GM19240 (cell line): ENCODE measurements at regions not wholly inside any gene's neighbourhood (a gene's known extent, or its start where the extent isn't known, plus 50 kb on each side); places are given as distances from the start of the nearest gene placed in this dataset.
"Not testable (repeated sequence)": the region's sequence is repeated elsewhere in the genome, so short reads cannot be mapped to it uniquely, and the experiment has no call there.

Experiments
- DNase-seq: peaks from one replicate; pipeline ENCODE4 v3.0.0; 2011; ENCODE audit warnings: low spot score; ENCODE audit not compliant: insufficient read length

DNA sequence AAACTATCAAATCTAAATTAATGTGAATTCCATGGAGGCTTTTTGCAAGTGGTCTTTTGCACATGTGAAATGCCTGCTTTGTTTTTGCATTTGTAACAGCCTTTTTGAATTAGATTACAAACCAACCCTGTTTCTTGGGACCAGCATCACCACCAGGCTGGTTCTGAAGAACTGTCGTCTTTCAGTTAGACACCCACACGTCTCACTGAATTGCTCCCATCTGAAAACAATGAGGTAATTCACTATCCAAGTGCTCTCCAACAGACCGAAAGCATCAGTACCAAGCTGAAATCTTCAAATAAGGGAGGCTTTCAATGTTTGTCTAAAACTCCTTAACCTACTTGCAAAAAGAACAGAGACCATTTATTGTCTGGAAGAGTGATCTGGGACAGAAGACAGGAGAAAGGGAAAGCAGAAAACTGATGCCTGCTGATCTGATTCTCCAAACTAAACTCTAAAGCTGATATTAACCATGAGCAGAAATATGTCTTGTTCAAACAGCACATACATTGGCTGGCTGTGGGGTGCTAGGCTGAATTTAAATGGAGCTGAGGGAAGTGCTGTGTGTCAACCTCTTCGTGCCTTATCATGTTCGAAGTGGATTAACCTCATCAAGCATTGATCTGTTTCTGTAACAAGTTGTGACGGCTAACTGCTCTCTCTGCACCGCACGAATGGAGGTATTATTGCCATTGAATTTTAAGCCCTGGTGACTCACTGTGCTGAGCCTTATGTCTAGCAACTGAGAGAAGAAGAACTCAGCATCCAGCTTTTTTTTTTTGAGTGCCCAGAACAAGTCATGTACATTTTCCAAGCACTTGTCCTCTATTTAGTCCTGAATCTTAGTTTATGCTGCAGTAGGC lies 213.7 kb upstream of the P2RY1 start:
- DNase-seq: no peak

DNA sequence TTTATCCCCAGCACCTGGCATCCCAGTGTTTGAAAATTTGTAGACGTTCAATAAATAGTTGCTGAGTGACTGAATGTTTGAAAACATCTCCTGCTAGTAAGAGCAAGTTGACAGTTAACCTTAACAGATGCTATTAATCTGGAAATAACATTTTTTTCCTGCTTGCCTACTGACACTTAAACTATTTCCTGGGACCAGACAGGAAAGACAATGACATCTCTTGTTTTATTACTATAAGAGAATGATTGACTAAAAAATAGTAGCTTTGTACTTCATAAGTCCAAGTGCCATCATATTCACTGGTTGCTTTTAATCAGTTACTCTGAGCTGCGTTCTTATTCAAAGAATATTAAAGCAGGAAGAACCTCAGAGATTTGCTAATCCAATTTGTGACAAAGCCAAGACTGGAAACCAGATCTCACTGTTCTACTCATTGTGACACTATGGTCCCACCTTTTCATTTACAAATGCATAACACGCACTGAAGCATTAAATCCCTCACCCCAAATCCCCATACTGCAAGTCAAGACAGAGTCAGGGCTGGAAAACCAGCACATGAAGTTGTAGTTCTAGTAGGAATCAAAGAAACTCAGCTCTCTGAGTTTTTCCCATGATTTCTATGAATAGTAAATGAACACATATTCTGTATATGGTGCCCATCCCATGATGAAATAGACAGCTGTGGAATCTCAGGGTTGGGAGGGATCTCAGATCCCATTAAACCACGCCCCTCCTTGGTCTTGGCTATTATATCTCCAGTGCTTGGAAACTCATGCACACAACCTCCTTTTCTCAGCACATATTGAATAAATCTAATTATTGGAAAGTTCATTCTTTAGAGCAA lies 212.7 kb upstream of the P2RY1 start:
- DNase-seq: no peak

DNA sequence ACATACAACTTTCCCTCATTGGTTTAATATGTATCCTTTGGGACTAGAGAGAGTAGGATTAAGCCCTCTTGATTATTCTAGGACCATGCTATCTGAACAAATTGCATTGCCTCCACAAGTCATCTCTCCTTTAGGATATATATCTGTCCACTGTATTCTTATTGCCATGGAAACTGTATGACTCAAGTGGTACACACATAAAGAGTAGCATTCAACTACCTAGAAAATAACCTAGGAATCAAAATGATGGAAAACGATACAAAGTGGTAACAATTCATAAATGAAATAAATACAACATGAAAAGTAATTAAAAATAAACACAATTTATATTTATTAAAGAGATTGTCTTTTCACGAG lies 212.1 kb upstream of the P2RY1 start:
- no peak for DNase-seq

DNA sequence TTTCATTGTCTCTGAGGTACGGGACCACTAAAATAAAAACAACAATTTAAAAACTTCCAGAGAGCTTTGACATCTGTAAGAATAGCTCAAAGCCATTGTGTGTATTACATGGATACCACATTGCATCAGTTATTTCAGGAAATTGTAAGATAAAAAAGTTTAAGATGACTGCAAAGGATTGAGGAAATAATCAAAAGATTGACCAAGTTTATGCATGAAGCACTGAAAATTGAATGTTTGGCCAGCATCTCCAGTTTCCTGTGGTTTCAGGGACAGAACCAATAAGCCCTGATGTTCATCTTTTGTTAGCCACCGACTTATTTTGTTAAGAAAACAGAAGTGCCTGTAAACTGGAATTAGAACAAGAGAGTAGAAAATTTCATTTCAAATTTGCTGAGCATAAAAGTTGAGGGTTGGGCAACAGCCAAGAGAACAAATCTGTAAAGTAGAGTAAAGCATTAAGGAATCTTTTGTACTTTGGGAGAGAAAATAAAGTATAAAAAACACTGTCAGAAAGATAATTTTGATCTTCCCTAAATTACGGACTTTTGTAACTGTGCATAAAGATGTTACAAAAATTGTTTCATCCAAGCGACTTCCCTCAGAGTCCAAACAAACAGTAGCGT lies 211.5 kb upstream of the P2RY1 start:
- no peak for DNase-seq

DNA sequence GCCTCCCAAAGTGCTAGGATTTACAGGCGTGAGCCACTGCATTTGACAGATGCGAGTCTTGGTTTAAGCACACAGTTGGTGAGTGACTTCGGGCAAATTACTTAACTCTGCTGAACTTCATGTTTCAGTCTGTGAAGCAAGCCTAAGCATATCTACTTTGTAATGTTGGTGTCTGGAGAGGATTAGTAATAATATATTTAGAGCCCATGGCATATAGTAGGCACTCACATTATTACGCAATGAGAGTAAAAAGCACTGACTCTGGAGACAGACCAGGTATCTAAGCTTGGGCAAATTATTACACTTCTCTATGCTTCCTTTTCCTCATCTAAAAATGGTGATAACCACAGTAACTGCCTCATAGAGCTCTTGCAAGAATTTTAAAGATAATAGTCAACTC lies 208.7 kb upstream of the P2RY1 start:
- DNase-seq: no peak

DNA sequence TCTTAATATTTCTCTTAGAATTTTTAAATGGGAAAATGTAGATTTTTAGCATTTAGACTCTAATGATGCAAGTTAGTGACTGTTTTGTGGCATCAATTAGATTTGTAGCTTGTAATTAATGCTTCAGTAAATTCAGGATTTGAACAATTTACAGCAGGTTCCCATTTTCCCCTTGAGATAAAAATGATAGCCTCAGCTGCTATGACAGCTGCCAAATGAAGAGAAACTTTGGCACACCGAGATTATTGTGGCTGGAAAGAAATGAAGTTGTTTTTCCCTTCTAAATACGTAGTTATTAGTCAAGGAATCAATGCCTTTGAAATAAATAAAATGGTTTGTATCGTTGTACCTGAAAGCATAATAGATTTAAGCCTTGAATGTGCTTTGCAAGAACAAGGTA lies 206.4 kb upstream of the P2RY1 start:
- no peak for DNase-seq

GRCh38 chr3:152629363-152630122 lies 205.4 kb upstream of the P2RY1 start:
- no peak for DNase-seq

DNA sequence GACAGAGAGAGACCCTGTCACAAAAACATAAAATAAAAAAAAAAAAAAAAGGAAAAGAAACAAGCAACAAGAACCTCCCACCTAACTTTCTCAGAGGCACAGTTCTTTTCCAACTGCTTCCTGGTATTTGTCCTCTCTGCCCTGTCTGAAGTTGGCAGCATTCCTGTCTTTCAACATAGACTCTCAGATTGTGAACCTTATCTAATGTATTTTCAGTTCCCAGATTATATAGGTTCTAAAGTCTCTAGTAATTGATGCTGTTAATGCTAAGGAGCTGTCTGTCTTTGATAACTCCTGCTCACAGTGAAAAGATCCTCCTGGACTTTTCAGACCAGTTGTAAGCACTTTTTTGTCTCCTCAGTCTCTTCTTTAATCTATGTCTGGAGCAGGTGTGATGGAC lies 199.5 kb upstream of the P2RY1 start:
- no peak for DNase-seq

DNA sequence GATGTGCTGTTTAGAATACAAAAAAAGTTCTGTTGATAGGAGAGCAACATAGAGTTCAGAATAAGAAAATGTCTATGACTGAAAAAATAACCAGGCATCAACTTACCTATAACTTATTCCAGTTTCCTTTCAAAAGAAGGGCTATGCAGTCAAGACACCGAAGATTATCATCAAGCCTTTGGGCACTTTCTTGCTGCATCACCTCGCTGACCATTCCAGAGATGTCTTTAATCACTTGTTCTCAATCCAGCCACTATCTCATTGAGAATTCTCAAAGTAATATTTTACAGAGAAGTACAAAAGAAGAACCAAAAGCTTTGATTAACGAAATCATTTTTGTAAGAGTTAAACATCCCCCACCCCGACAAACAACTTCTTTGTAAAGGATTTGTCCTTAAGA lies 198.3 kb upstream of the P2RY1 start:
- no peak for DNase-seq

DNA sequence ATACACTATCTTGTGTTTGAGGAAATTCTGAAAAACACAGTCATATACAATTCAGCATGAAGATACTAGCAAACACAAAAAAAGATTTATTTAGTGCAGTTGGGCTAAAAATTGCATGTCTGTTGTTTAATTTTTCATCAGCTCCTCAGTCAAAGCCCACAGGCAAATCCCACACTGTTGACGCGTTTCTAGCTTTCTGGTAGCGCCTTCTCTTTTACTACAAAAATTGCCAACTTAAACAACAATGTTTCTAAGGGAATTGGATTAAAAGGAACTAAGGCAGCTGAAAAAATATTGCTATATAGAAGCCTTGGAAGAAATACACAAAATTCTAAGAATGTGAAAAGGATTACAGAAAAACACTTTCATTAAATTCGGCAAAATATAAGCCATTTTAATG lies 196.7 kb upstream of the P2RY1 start:
- DNase-seq: no peak

DNA sequence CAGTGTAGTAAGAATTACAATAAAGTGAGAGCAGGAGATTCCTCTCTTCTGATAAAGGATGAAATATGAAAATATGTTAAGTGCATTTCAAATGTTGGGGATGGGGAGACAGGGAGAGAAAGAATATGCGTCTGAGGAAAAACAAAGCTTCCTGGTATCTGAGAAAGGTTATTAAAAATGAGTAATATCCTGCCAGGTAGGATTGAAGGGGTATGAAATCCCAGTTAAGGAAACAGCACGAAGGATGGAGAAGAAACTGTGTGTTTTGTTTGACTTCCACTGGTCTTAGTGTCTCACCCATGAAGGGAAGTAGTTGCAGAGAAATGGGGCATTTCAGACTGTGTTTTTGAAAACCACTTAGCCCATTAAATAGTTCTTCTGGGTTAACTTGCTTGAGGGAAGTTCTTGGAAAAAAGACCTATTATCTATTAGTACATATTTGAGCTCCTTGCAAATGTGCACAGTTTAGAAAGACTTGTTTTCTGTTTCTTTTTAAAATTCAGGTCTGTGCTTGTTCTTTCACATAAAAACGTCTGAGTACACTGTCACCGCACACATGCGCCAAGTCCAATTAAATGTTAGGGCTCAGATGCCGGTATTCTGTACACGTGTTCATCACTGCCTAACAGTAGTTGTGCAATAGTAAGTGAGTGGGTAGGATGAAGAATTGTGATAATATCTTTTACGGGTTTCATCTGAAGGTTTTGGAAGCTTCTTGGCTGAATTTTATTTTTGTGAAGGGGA lies 196.1 kb upstream of the P2RY1 start:
- no peak for DNase-seq

DNA sequence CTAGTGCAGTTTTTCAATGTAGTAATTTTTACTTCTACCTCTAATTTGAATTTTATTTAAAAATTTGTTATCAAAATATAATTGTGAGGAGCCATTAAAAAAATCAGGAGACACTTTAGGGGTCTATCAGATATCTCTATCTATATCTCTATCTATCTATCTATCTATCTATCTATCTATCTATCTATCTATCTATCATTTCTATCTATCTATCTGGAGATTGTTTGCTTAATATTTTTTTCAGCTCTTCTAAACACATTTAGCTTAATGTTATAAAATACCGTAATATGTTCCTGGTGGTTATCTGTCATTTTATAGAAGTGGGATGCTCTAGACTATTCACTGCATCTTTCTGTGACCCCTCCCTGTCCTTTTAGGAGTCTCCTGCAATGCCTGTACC lies 193.7 kb upstream of the P2RY1 start:
- DNase-seq: no peak

DNA sequence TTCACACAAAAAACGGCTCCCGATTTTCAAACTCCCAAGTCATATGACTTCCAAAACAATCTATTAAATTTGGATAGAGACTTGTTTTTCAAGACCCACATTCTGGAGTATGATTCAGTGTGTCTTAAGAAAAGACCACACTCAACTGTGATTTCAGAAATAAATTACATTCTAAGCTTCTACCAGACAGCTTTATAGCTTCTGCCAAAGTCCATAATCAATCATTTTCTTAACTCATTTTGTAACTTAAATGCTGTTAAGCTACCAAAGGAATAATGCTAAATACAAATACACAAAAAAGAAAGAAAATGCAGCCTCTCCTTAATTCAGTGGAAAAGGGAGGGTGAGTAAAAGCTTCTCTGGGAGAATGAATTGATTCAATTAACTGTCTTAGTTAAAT lies 192.3 kb upstream of the P2RY1 start:
- DNase-seq: no peak

DNA sequence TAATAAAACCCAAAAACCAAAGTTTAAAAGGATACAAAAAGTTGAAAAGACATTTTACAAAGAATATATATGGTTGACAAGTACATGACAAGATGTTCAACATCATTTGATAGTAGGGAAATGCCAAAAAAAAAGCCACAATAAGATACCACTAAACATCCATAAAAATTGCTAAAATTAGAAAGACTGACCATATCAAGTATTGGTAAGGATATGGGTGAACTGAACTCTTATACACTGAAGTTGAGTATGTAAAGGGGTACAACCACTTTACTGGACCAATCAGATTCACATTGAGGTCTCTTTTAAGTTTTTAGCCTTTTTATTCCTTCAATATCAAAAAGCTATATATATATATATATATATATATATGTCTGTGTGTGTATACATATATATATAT lies 190.5 kb upstream of the P2RY1 start:
- no peak for DNase-seq

DNA sequence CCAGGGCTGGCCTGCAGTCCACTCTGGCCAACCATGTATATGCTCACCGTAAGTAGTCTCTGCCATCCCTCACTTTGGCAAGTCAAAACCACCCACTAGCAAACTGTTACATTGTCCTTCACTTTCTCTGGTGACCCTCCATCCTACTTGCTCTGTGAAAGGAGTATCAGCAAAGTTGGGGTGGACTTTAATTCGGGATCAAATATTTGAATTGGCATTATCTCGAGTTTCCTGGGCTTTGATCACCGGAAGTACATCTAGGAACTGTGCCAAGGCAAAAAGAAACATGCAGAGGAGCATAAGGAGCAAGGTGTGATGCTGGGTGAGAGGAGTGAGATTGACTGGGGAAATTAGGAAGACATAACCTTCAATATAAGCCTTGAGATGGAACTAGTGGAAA lies 188.9 kb upstream of the P2RY1 start:
- DNase-seq: no peak

GRCh38 chr3:152650177-152650576 lies 184.8 kb upstream of the P2RY1 start:
- DNase-seq: no peak

DNA sequence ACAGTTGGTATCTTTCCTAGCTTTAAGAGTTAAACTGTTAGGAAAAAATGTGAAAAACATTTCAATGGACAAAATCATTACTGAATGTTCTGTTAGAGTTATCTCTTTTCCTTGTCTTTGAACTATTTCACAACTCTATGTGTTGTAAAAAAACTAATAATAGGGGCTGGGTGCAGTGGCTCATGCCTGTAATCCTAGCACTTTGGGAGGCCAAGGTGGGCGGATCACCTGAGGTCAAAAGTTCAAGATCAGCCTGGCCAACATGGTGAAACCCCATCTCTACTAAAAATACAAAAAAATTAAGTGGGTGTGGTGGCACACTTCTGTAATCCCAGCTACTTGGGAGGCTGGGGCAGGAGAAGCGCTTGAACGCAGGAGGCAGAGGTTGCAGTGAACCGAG lies 184.0 kb upstream of the P2RY1 start:
- not testable (repeated sequence) for DNase-seq

DNA sequence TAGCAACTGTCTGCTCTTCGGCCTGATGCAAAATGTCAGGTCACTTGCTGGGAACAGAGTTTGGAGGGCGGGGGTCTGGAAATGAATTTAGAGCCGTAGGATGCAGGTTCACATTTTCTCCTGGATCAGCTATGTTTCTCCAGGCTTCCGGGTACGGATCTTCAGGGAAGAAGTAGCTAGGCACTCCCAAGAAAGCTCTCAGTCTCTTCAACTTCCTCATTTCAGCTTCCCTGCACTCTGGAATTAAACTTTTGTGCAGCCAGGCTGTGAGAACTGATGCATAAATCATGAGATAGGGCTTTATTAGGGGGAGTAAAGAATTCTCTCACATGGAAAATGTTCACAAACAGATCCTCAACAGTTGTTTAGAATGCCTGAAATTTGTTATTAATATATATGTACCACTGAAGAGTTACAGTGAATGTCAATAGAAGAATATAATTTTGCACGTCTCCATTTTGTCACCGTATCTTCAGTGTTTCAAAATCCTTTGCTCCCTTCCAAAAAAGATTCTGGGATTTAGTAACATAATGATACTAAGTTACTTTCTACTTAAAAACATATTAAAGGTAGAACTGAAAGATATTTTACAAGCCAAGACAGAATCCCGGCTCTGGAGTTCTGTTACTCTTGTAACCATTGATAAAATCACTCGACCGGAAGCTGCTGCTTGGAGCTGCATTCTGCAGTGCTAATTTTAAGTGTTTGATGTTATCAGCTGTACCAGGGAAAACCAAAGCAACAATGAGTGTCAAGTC lies 178.5 kb upstream of the P2RY1 start:
- DNase-seq: no peak

DNA sequence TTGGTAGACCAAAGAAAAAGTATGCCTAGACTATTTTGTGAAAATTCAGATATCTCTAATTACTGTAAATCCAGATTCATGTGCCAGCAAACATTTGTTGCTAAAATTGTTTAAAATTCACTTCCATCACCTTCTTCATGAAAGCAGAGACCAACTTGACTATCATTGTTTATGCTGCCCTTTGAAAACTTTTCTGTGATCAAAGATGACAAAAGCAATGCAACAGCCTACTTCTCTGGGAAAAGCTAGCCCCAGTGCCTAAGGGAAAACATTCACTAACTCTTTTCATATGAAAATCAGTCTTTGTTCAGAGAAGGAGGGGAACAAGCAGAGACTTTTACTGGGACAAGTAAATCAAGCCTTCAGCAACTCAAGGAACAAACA lies 178.0 kb upstream of the P2RY1 start:
- DNase-seq: no peak
